ENCODE measurements at regions not wholly inside any gene's neighbourhood (a gene's known extent, or its start where the extent isn't known, plus 50 kb on each side); places are given as distances from the start of the nearest gene placed in this dataset.

DNA sequence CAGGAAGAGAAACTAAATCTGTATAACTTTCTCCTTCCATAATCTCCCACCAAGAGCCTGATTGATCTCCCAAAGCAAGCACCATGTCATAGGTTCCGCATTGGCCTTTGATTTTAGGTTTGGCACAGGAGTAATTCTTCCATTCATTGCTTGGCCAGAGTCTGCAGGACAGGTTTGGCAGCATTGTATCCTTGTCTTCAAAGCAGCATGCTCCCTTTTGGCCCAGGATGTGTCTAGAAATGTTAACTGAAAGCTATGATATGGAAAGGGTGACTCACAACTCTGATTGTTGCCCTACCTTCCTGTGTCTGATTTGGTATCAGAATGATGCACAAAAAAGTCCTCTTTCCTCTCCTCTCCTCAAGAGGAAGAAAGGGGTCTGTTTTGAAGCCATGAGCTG lies 824.3 kb upstream of the PRMT6 start:
- no peak for TF ChIP-seq POLR2AphosphoS5 (IDR thresholded peaks at IDR 0.05; ENCODE audit: low read depth, low read length)
- TF ChIP-seq SIN3A (IDR thresholded peaks at IDR 0.05; ENCODE audit: borderline replicate concordance, insufficient read depth, low read length): no peak
- no peak for TF ChIP-seq TAF1 (IDR thresholded peaks at IDR 0.05; ENCODE audit: borderline replicate concordance, insufficient read depth, low read length)
- TF ChIP-seq, protein P1, sequence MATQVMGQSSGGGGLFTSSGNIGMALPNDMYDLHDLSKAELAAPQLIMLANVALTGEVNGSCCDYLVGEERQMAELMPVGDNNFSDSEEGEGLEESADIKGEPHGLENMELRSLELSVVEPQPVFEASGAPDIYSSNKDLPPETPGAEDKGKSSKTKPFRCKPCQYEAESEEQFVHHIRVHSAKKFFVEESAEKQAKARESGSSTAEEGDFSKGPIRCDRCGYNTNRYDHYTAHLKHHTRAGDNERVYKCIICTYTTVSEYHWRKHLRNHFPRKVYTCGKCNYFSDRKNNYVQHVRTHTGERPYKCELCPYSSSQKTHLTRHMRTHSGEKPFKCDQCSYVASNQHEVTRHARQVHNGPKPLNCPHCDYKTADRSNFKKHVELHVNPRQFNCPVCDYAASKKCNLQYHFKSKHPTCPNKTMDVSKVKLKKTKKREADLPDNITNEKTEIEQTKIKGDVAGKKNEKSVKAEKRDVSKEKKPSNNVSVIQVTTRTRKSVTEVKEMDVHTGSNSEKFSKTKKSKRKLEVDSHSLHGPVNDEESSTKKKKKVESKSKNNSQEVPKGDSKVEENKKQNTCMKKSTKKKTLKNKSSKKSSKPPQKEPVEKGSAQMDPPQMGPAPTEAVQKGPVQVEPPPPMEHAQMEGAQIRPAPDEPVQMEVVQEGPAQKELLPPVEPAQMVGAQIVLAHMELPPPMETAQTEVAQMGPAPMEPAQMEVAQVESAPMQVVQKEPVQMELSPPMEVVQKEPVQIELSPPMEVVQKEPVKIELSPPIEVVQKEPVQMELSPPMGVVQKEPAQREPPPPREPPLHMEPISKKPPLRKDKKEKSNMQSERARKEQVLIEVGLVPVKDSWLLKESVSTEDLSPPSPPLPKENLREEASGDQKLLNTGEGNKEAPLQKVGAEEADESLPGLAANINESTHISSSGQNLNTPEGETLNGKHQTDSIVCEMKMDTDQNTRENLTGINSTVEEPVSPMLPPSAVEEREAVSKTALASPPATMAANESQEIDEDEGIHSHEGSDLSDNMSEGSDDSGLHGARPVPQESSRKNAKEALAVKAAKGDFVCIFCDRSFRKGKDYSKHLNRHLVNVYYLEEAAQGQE (IDR thresholded peaks at IDR 0.05; ENCODE audit: insufficient read depth in 1 of 2, low read depth in 2 of 2, low read length in 2 of 2): no peak
